IMR-90 (cell line): ENCODE measurements at regions not wholly inside any gene's neighbourhood (a gene's known extent, or its start where the extent isn't known, plus 50 kb on each side); places are given as distances from the start of the nearest gene placed in this dataset.

Source experiments
- ATAC-seq: fragments of 200-7000 bp; cut with Tn5 transposase; 2 replicates; pipeline ENCODE4 v1.9.1; 2020; ENCODE audit warnings: low read depth, mild to moderate bottlenecking, moderate library complexity
- BruUV-seq: library from RNA; stranded (reverse); fragments of 400-500 nt; replicated peaks from 2 replicates; lab custom pipeline; 2021; lab: Mats Ljungman, UMichigan
- CTCF ChIA-PET: fragments of 300-600 bp; formaldehyde crosslinking; extraction: SDS; loops from one replicate; lab custom pipeline; 2021; ENCODE audit warnings: antibody characterized with exemption; lab: Yijun Ruan, JAX
- POLR2A ChIA-PET: fragments of 300-600 bp; sonication (Branson Sonifier 250); formaldehyde crosslinking; loops from one replicate; lab custom pipeline; 2022; ENCODE audit warnings: antibody characterized with exemption; ENCODE audit not compliant: unreplicated experiment; lab: Charles Lee
- DNase-seq: peaks from one replicate; pipeline ENCODE4 v3.0.0; 2013
- H2AFZ ChIP-seq: replicated peaks from 2 replicates; pipeline ENCODE3; 2013; ENCODE audit warnings: low read length, mild to moderate bottlenecking; ENCODE audit not compliant: poor library complexity
- H2AK5ac ChIP-seq: 2 replicates; pipeline ENCODE4 v1.6.1; 2013; ENCODE audit warnings: low read depth, low read length, inconsistent platforms
- H2AK9ac ChIP-seq: replicated peaks from 2 replicates; pipeline ENCODE3; 2013; ENCODE audit warnings: mild to moderate bottlenecking, low read depth, low read length, moderate library complexity; ENCODE audit not compliant: poor library complexity
- H2BK120ac ChIP-seq: 2 replicates; pipeline ENCODE4 v1.6.1; 2013; ENCODE audit warnings: low read depth, low read length, inconsistent platforms
- H2BK15ac ChIP-seq: 3 replicates; pipeline ENCODE4 v1.6.1; 2013; ENCODE audit warnings: low read depth, low read length, inconsistent platforms
- H2BK20ac ChIP-seq: 2 replicates; pipeline ENCODE4 v1.6.1; 2013; ENCODE audit warnings: low read depth, mild to moderate bottlenecking, inconsistent platforms, low read length, moderate library complexity
- H2BK5ac ChIP-seq: 2 replicates; pipeline ENCODE4 v1.6.1; 2013; ENCODE audit warnings: mild to moderate bottlenecking, low read depth, low read length, inconsistent platforms; ENCODE audit not compliant: poor library complexity, severe bottlenecking
- H3K14ac ChIP-seq: replicated peaks from 2 replicates; pipeline ENCODE4 v1.6.1; 2013; ENCODE audit warnings: low read depth, low read length, inconsistent platforms
- H3K18ac ChIP-seq: 2 replicates; pipeline ENCODE4 v1.6.1; 2013; ENCODE audit warnings: low read depth, low read length, control low read depth
- H3K23ac ChIP-seq: 2 replicates; pipeline ENCODE4 v1.6.1; 2013; ENCODE audit warnings: low read depth, low read length, inconsistent platforms
- H3K27ac ChIP-seq: 2 replicates; pipeline ENCODE4 v1.5.1; 2013; ENCODE audit warnings: mild to moderate bottlenecking, control low read depth, low read length; ENCODE audit not compliant: insufficient read depth
- H3K27me3 ChIP-seq: 2 replicates; pipeline ENCODE4 v1.6.1; 2013; ENCODE audit warnings: low read length; ENCODE audit not compliant: control insufficient read depth, insufficient read depth
- H3K36me3 ChIP-seq: 2 replicates; pipeline ENCODE4 v1.6.1; 2013; ENCODE audit warnings: low read length, mixed read lengths; ENCODE audit not compliant: control insufficient read depth, insufficient read depth
- H3K4ac ChIP-seq: 2 replicates; pipeline ENCODE4 v1.6.1; 2013; ENCODE audit warnings: low read depth, low read length, inconsistent platforms
- H3K4me1 ChIP-seq: 2 replicates; pipeline ENCODE4 v1.6.1; 2013; ENCODE audit warnings: low read length, mixed read lengths; ENCODE audit not compliant: control insufficient read depth, insufficient read depth
- H3K4me2 ChIP-seq: 2 replicates; pipeline ENCODE4 v1.6.1; 2013; ENCODE audit warnings: low read depth, mild to moderate bottlenecking, control low read depth, low read length, moderate library complexity
- H3K4me3 ChIP-seq: 2 replicates; pipeline ENCODE4 v1.5.1; 2013; ENCODE audit warnings: low read depth, mild to moderate bottlenecking, control low read depth, low read length, moderate library complexity; ENCODE audit not compliant: insufficient read depth
- H3K56ac ChIP-seq: 2 replicates; pipeline ENCODE4 v1.6.1; 2013; ENCODE audit warnings: low read length, inconsistent platforms; ENCODE audit not compliant: insufficient read depth; ENCODE audit errors: extremely low read depth
- H3K79me1 ChIP-seq, 2 experiments: 2 replicates each; pipeline ENCODE4 v1.6.1; 2013; ENCODE audit warnings: low read length in 2 of 2, inconsistent platforms in 1 of 2, low read depth in 1 of 2
- H3K9ac ChIP-seq: 2 replicates; pipeline ENCODE4 v1.6.1; 2013; ENCODE audit warnings: low read depth, low read length, control low read depth
- H3K9me1 ChIP-seq: 2 replicates; pipeline ENCODE4 v1.6.1; 2013; ENCODE audit warnings: low read length, inconsistent platforms; ENCODE audit not compliant: insufficient read depth
- H3K9me3 ChIP-seq: 2 replicates; pipeline ENCODE4 v1.6.1; 2013; ENCODE audit warnings: low read length; ENCODE audit not compliant: control insufficient read depth, insufficient read depth
- H4K20me1 ChIP-seq: 2 replicates; pipeline ENCODE4 v1.6.1; 2013; ENCODE audit warnings: low read length, inconsistent platforms; ENCODE audit not compliant: insufficient read depth
- H4K5ac ChIP-seq: 2 replicates; pipeline ENCODE4 v1.6.1; 2013; ENCODE audit warnings: mild to moderate bottlenecking, low read depth, low read length, control low read depth
- H4K8ac ChIP-seq, 2 experiments: 2 replicates each; pipeline ENCODE4 v1.6.1; 2013; ENCODE audit warnings: low read depth in 2 of 2, low read length in 2 of 2, control low read depth in 1 of 2, inconsistent platforms in 1 of 2
- H4K91ac ChIP-seq: 2 replicates; pipeline ENCODE4 v1.6.1; 2013; ENCODE audit warnings: low read depth, low read length, inconsistent platforms; ENCODE audit not compliant: insufficient read depth
- CEBPB ChIP-seq: IDR thresholded peaks from 2 replicates; pipeline ENCODE4 v1.6.1; 2012; ENCODE audit warnings: low read depth, low read length, improper control_type of control experiment
- CHD1 ChIP-seq: IDR thresholded peaks from 2 replicates; pipeline ENCODE4 v1.6.1; 2012; ENCODE audit warnings: low read depth, low read length, improper control_type of control experiment
- MXI1 ChIP-seq: IDR thresholded peaks from 2 replicates; pipeline ENCODE4 v1.6.1; 2012; ENCODE audit warnings: low read depth, mild to moderate bottlenecking, low read length, moderate library complexity, borderline replicate concordance
- POLR2A ChIP-seq: IDR thresholded peaks from 2 replicates; pipeline ENCODE4 v1.6.1; 2012; ENCODE audit warnings: mild to moderate bottlenecking, low read depth, low read length
- RCOR1 ChIP-seq: IDR thresholded peaks from 2 replicates; pipeline ENCODE4 v1.6.1; 2012; ENCODE audit warnings: mild to moderate bottlenecking, low read length, improper control_type of control experiment; ENCODE audit not compliant: insufficient replicate concordance
- RFX5 ChIP-seq: IDR thresholded peaks from 2 replicates; pipeline ENCODE4 v1.8.0; 2012; ENCODE audit warnings: low read depth, mild to moderate bottlenecking, low read length, moderate library complexity
- SMC3 ChIP-seq: fragments of 150-350 bp; IDR thresholded peaks from 2 replicates; pipeline ENCODE4 v1.6.1; 2016; ENCODE audit warnings: low read depth, mild to moderate bottlenecking, antibody characterized with exemption, low read length, moderate library complexity
- WGBS, 2 experiments: methylation state at CpG; one replicate each; pipeline versions ENCODE4 v1.1.5 to v1.1.7; 2013; ENCODE audit warnings: missing lambda C conversion rate in 2 of 2; ENCODE audit not compliant: insufficient read length in 1 of 2; ENCODE audit errors: extremely low coverage in 2 of 2; 5-methylcytosine and 5-hydroxymethylcytosine counted together
- dilution Hi-C: fragments of 300-500 bp; cut with HindIII; formaldehyde crosslinking; loops from one replicate; pipeline ENCODE4 v1.14.3; 2018; ENCODE audit warnings: low sequenced_read_pairs; ENCODE audit not compliant: unreplicated experiment
- in situ Hi-C: fragments of 300-500 bp; cut with MboI; formaldehyde crosslinking; loops from 3 replicates; pipeline ENCODE4 v1.14.3; 2019; ENCODE audit warnings: low sequenced_read_pairs, inconsistent platforms, mixed read lengths
- intact Hi-C: fragments of 100-400 bp; cut with micrococcal nuclease; formaldehyde crosslinking; loops from 2 replicates; pipeline ENCODE4 v1.10.0; 2022
- TF ChIP-seq, protein P1 (sequence below): fragments of 150-350 bp; IDR thresholded peaks from 2 replicates; pipeline ENCODE4 v1.6.1; 2016; ENCODE audit warnings: low read depth, mild to moderate bottlenecking, low read length, moderate library complexity, borderline replicate concordance
- TF ChIP-seq, protein P2 (sequence below): fragments of 150-350 bp; IDR thresholded peaks from 2 replicates; pipeline ENCODE4 v1.6.1; 2017; ENCODE audit warnings: mild to moderate bottlenecking, antibody characterized with exemption, low read length, low read depth

DNA sequence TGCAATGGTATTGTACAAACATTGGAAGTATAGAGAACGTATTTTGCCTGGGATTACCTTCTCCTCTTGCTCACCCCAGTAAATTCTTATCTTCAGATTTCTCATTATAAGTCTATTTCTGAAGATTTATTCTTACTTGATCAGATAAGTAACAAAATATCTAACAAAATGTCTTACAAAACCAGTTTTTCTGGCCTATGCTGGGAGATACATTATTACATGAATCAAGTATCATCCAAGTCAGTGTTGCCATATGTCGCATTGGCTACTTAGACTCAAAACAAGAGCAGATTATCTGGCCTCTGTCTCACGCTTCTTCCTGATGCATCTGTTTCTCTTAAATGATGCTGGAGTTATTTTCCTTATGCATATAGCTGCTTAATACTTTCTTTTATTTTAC, 408.5 kb downstream of the CCER1 start:
- TF ChIP-seq, protein P1, sequence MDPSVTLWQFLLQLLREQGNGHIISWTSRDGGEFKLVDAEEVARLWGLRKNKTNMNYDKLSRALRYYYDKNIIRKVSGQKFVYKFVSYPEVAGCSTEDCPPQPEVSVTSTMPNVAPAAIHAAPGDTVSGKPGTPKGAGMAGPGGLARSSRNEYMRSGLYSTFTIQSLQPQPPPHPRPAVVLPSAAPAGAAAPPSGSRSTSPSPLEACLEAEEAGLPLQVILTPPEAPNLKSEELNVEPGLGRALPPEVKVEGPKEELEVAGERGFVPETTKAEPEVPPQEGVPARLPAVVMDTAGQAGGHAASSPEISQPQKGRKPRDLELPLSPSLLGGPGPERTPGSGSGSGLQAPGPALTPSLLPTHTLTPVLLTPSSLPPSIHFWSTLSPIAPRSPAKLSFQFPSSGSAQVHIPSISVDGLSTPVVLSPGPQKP = no peak
- TF ChIP-seq RFX5 (no peak), SMC3 (no peak), CEBPB (no peak), POLR2A (no peak), RCOR1 (no peak), CHD1 (no peak), MXI1 (no peak)
- TF ChIP-seq, protein P2, sequence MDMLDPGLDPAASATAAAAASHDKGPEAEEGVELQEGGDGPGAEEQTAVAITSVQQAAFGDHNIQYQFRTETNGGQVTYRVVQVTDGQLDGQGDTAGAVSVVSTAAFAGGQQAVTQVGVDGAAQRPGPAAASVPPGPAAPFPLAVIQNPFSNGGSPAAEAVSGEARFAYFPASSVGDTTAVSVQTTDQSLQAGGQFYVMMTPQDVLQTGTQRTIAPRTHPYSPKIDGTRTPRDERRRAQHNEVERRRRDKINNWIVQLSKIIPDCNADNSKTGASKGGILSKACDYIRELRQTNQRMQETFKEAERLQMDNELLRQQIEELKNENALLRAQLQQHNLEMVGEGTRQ = no peak
- dilution Hi-C loops = no loop called here
- BruUV-seq = no TSS peak

More for the DNA sequence above, 408.5 kb downstream of the CCER1 start:
- no peak overlapping the region for H3K56ac ChIP-seq
- intact Hi-C loops (no loop called here), in situ Hi-C loops (no loop called here)
- H2BK120ac ChIP-seq = no peak overlapping the region
- no peak overlapping the region for H3K4me3 ChIP-seq
- H3K27ac ChIP-seq = no peak overlapping the region
- CTCF ChIA-PET = no interaction called here
- no peak overlapping the region for H4K8ac ChIP-seq
- no peak overlapping the region for H2AK5ac ChIP-seq
- H4K91ac ChIP-seq = no peak overlapping the region
- 0 out of 2 replicates have a peak, but pooled peaks cover 1% of the 10 kb centered on the region for H3K4me1 ChIP-seq
- no peak overlapping the region for H3K4me2 ChIP-seq
- no CpG with 5 or more reads among the region's 3 CpGs for WGBS, 2 experiments
- no peak overlapping the region; the same call in 1 of the 2 replicates for H2BK20ac ChIP-seq
- H3K9me1 ChIP-seq = peaks cover 3% of the 10 kb centered on the region; the same call in 1 of the 2 replicates
- no peak overlapping the region for H2AFZ ChIP-seq
- H3K14ac ChIP-seq = no peak overlapping the region
- no peaks in the 10 kb centered on the region for H3K27me3 ChIP-seq
- no peaks in the 10 kb centered on the region for H3K9me3 ChIP-seq
- no peak for DNase-seq
- H4K5ac ChIP-seq = no peak overlapping the region
- no peak overlapping the region for H2AK9ac ChIP-seq
- H3K79me1 ChIP-seq = no peaks in the 10 kb centered on the region
- no peak overlapping the region for H2BK5ac ChIP-seq
- POLR2A ChIA-PET = no interaction called here
- no peak overlapping the region for H3K9ac ChIP-seq
- H3K36me3 ChIP-seq = no peaks in the 10 kb centered on the region
- no peak overlapping the region for H3K18ac ChIP-seq
- H3K23ac ChIP-seq = no peak overlapping the region
- H2BK15ac ChIP-seq = no peak overlapping the region
- ATAC-seq = no peak
- H4K20me1 ChIP-seq = no peaks in the 10 kb centered on the region
- no peak overlapping the region for H3K4ac ChIP-seq
